Ovary (tissue), 7 donors: ENCODE measurements at regions not wholly inside any gene's neighbourhood (a gene's known extent, or its start where the extent isn't known, plus 50 kb on each side); places are given as distances from the start of the nearest gene placed in this dataset.

Experiments
- DNase-seq, 5 donors: peaks; one replicate each; pipeline ENCODE4 v3.0.0-alpha.2; 2019 to 2020
- H3K27ac ChIP-seq, 2 donors: fragments of 200-600 bp; one replicate each; pipeline versions ENCODE4 v1.5.1 to v1.8.0; 2019 to 2022
- H3K27me3 ChIP-seq: fragments of 200-600 bp; one replicate; pipeline ENCODE4 v1.8.0; 2022
- H3K36me3 ChIP-seq: fragments of 200-600 bp; sonication (generic); one replicate; pipeline ENCODE4 v1.5.1; 2019
- H3K4me1 ChIP-seq: one replicate; pipeline ENCODE4 v1.8.1; 2013; ENCODE audit warnings: mild to moderate bottlenecking, moderate library complexity; ENCODE audit not compliant: insufficient read depth
- H3K4me3 ChIP-seq: fragments of 200-600 bp; sonication (generic); one replicate; pipeline ENCODE4 v1.5.1; 2017
- H3K9me3 ChIP-seq, 2 donors: fragments of 200-600 bp in 1 of 2; sonication (generic) in 1 of 2; one replicate each; pipeline versions ENCODE4 v1.5.1 to v1.8.1; 2013 to 2019; ENCODE audit warnings: mild to moderate bottlenecking in 1 of 2, moderate library complexity in 1 of 2
- EP300 ChIP-seq: sonication (generic); formaldehyde crosslinking; IDR thresholded peaks from one replicate; pipeline ENCODE4 v1.6.1; 2017; ENCODE audit warnings: antibody characterized with exemption
- POLR2A ChIP-seq: fragments of 450-650 bp; IDR thresholded peaks from one replicate; pipeline ENCODE4 v1.6.1; 2017; ENCODE audit warnings: antibody characterized with exemption, mild to moderate bottlenecking, moderate library complexity
- WGBS, 3 donors: extraction: QIAGEN DNeasy Blood & Tissue Kit in 1 of 3; methylation state at CpG; one replicate each; pipeline versions ENCODE4 v1.1.5 to v1.1.7; 2013 to 2017; 5-methylcytosine and 5-hydroxymethylcytosine counted together
- intact Hi-C, 4 donors: fragments of 100-400 bp; cut with DNase I; formaldehyde crosslinking; loops; one replicate each; pipeline versions ENCODE4 v1.11.0 to v1.15.1; 2022 to 2023
- TF ChIP-seq, protein P1 (sequence below), 3 donors: fragments of 450-650 bp in 2 of 3; fragments of 200-600 bp in 1 of 3; IDR thresholded peaks; one replicate each; pipeline versions ENCODE4 v1.5.1 to v1.8.0; 2016 to 2022; ENCODE audit warnings: antibody characterized with exemption in 3 of 3, mild to moderate bottlenecking in 1 of 3
- donor health status: DM: no; HTN: no; CAD: no; lungs with moderate emphysema.
- donor health status: DM: no; HTN: no; CAD: no.
- donor health status: Bipolar disorder and iron deficiency.
- donor health status: DM: no; HTN: no; CAD: no.
- donor health status: DM: yes; HTN: yes; CAD: no.

DNA sequence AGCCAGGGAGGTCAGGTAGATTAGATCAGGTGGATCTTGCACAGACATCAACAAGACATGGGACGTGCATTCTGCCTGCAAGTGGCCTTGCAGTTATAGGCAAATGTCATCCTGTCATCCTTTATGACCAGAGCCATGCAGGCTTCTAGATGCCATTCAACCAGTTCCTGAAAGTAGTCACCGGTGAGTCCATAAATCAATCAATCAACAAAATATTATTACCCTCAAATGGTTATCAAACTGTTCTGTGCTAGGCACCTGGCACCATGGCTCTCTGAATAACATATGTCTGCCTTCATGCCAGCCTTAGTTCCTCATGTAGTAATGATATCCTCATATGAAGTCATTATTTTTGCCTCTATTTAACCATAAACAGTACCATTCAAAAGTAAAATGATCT lies 146.9 kb downstream of the TOMM20 start:
- no peaks in the 10 kb centered on the region for H3K27me3 ChIP-seq
- intact Hi-C loops: loop anchor here in 3 of 4 donors (5.0 to 10.0 kb wide), 3 partner anchors 93 to 447 kb away; partner anchors contain the start of gene IRF2BP2 (in 2 of the 3)
- no peak for DNase-seq
- TF ChIP-seq EP300 (no peak), POLR2A (no peak)
- TF ChIP-seq, protein P1, sequence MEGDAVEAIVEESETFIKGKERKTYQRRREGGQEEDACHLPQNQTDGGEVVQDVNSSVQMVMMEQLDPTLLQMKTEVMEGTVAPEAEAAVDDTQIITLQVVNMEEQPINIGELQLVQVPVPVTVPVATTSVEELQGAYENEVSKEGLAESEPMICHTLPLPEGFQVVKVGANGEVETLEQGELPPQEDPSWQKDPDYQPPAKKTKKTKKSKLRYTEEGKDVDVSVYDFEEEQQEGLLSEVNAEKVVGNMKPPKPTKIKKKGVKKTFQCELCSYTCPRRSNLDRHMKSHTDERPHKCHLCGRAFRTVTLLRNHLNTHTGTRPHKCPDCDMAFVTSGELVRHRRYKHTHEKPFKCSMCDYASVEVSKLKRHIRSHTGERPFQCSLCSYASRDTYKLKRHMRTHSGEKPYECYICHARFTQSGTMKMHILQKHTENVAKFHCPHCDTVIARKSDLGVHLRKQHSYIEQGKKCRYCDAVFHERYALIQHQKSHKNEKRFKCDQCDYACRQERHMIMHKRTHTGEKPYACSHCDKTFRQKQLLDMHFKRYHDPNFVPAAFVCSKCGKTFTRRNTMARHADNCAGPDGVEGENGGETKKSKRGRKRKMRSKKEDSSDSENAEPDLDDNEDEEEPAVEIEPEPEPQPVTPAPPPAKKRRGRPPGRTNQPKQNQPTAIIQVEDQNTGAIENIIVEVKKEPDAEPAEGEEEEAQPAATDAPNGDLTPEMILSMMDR (IDR thresholded peaks at IDR 0.05): no peak
- no peak overlapping the region for H3K4me3 ChIP-seq
- H3K4me1 ChIP-seq: peaks cover 34% of the 10 kb centered on the region
- WGBS, 3 donors: 96 to 100% (median 96%) methylated on average over 2 of the region's 2 CpGs
- no peaks in the 10 kb centered on the region for H3K9me3 ChIP-seq
- H3K27ac ChIP-seq: peak overlapping the region; percentile 70 to 83
- H3K36me3 ChIP-seq: no peaks in the 10 kb centered on the region

- peak; percentile 76 to 86 (median 80) for DNase-seq
- Histone ChIP-seq H3K9me3 (no peaks in the 10 kb centered on the region), H3K27me3 (no peaks in the 10 kb centered on the region), H3K4me1 (peaks cover 32% of the 10 kb centered on the region), H3K36me3 (no peaks in the 10 kb centered on the region), H3K4me3 (no peak overlapping the region), H3K27ac (peak overlapping the region; percentile 70 to 83)
- TF ChIP-seq, protein P1 (IDR thresholded peaks at IDR 0.05): no peak
- TF ChIP-seq POLR2A (peak; percentile 33), EP300 (peak; percentile 80)
- 9 to 16% (median 10%) methylated on average over 18 of the region's 18 CpGs for WGBS, 3 donors
- intact Hi-C loops: loop anchor here in 3 of 4 donors (5.0 to 10.0 kb wide), 3 partner anchors 94 to 446 kb away; partner anchors contain the start of gene IRF2BP2 (in 2 of the 3)
These were observed 147.8 kb downstream of the TOMM20 start for GRCh38 chr1:234980645-234981396.

- no peaks in the 10 kb centered on the region for H3K9me3 ChIP-seq
- no peak overlapping the region for H3K4me3 ChIP-seq
- H3K27ac ChIP-seq: peak overlapping the region; percentile 70 to 83
- TF ChIP-seq EP300: peak; percentile 18
- TF ChIP-seq, protein P1 (IDR thresholded peaks at IDR 0.05): no peak
- WGBS, 3 donors: 62 to 73% (median 63%) methylated on average over 6 of the region's 6 CpGs
- intact Hi-C loops: loop anchor here in 3 of 4 donors (5.0 to 10.0 kb wide), 3 partner anchors 95 to 445 kb away; partner anchors contain the start of gene IRF2BP2 (in 2 of the 3)
- H3K36me3 ChIP-seq: no peaks in the 10 kb centered on the region
- no peaks in the 10 kb centered on the region for H3K27me3 ChIP-seq
- H3K4me1 ChIP-seq: peaks cover 34% of the 10 kb centered on the region
- DNase-seq: peak in 1 of 5 donors; percentile 66
These were observed 148.4 kb downstream of the TOMM20 start for GRCh38 chr1:234980291-234980644.

DNA sequence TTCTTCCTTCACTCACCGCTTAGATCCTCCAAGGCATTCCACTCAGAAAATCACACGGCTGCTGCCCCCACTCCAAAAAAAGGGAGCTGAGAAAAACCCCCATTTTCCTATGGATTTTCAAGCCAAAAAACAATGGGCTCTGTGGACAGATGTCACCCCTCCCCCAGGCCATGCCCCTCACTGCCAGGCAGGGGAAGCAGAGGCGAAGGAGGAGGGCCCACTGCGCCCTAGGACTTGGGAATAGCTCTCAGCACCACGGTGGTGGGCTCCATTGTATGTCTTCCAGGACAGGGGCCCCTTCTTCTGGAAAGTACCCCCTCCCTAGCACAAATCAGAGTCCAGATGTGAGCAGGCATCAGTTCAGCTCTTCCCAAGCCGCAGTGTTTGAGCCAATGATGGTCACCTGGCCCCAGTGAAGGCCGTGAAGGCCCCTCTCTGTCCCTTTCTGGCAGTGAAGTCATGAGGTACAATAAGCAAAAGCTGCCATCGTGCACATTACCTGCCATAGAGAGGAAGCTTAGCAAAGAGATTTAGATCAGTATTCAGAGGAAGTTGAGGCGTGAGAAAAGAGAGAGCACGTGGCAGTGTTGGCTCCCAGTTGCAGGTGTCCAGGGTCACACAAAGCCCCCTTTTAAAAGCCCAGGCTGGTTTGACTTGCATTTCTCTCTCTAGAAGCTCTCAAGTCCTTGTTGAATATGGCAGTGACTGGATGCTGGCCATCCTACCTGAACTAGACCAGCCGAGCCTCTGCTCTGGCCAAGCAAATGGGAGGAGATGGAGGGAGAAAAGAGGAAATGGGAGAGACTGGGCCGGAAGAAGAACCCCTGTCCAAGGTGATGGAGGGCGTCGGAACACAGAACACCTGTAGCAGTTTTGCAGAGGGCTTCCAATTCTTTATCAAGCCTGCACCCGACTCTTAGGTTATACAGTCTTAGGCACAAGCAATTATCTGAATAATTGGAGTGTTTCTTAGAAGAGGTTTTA lies 149.0 kb downstream of the TOMM20 start:
- 75 to 84% (median 81%) methylated on average over 15 of the region's 15 CpGs for WGBS, 3 donors
- Histone ChIP-seq H3K27me3 (no peaks in the 10 kb centered on the region), H3K9me3 (no peaks in the 10 kb centered on the region), H3K27ac (peak overlapping the region; percentile 70 to 83), H3K4me3 (no peak overlapping the region), H3K4me1 (peaks cover 34% of the 10 kb centered on the region), H3K36me3 (no peaks in the 10 kb centered on the region)
- TF ChIP-seq EP300 (no peak), POLR2A (no peak)
- TF ChIP-seq, protein P1 (IDR thresholded peaks at IDR 0.05): no peak
- DNase-seq: no peak
- intact Hi-C loops: loop anchor here (5.0 to 10.0 kb wide), 7 partner anchors 65 to 485 kb away; partner anchors contain the start of gene IRF2BP2 (in 2 of the 4)
